ENCODE measurements at regions not wholly inside any gene's neighbourhood (a gene's known extent, or its start where the extent isn't known, plus 50 kb on each side); places are given as distances from the start of the nearest gene placed in this dataset.

DNA sequence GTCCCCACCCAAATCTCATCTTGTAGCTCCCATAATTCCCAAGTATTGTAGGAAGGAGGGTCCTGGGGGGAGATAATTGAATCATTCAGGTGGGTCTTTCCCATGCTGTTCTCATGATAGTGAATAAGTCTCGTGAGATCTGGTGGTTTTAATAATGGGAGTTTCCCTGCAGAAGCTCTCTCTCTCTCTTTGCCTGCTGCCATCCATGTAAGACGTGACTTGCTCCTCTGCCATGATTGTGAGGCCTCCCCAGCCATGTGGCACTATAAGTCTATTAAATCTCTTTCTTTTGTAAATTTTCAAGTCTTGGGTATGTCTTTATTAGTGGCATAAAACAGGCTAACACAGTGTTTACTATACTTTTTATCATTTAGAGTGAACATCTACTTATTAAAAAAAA is 338.8 kb downstream of the ANKRD7 start:
- TF ChIP-seq POLR2A (IDR thresholded peaks at IDR 0.05; ENCODE audit: low read depth, low read length) = no peak
- DNase-seq (ENCODE audit: insufficient read length, low spot score) = no peak
- no peak for FAIRE-seq

DNA sequence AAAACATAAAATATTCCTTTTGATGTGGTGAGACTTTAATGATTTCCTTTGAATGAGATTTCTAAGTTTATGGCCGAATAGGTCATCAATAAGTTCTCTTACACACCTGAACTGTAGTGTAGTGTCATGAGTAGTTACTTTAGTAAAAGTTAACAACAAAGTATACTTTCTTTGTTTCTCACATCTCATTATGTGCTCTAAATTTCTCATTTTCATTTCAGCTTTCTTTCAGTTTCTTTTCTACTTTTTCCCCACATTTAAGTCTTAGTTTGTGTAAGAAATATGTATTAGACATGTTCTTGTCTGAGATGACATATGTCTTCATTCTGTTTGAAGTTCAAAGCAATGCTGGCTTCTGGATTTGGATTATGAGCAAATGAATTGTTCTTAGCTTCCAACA is 348.1 kb downstream of the ANKRD7 start:
- no peak for TF ChIP-seq POLR2A (IDR thresholded peaks at IDR 0.05; ENCODE audit: low read depth, low read length)
- FAIRE-seq (no peak), DNase-seq (ENCODE audit: insufficient read length, low spot score) (no peak)

DNA sequence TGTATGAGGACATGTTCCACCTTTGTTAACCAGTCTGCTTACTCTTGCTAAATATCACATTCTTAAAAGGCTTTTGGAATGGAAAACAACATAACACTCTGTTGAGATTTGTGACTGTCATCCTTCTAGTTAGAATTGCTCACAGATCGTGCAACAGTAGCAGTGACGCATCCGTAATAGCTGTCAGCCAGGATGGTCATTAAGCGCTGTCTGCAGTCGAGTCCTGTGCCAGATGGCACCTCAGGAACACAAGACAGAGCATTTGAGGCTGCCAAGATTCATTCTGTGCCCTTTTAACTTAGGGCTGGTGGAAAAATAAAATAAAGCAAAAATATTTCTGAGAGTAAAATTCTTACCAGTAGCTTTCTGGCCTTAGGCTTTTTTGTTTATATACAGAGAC is 348.6 kb downstream of the ANKRD7 start:
- FAIRE-seq = no peak

DNA sequence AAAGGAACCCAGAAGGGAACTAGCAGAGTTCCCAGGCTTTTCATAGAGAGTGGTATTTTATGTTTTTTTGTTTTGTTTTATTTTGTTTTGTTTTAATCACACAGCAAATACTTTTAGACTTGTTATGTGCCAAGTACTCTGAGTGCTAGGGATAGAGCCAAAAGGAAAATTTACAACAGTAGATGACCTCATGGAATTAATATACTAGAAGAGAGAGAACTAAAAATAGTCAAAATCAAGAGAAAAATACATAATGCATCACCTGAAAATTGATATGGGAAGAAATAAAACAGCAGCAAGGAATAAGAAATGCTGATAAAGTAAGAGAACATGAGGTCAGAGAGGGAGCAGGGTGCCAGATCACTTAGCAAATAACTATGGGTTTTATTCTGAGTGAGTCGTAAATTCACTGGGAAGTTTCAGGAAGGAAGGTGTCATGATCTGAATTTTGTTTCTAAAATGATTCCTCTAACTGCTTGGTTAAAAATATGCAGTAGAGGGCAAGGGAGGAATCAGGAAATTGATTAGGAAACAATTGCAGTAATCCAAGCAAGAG is 351.0 kb downstream of the ANKRD7 start:
- FAIRE-seq (no peak), DNase-seq (ENCODE audit: insufficient read length, low spot score) (no peak)
- TF ChIP-seq POLR2A (IDR thresholded peaks at IDR 0.05; ENCODE audit: low read depth, low read length) = no peak

More for the DNA sequence above, 348.6 kb downstream of the ANKRD7 start:
- TF ChIP-seq POLR2A (IDR thresholded peaks at IDR 0.05; ENCODE audit: low read depth, low read length) = no peak
- no peak for DNase-seq (ENCODE audit: insufficient read length, low spot score)

DNA sequence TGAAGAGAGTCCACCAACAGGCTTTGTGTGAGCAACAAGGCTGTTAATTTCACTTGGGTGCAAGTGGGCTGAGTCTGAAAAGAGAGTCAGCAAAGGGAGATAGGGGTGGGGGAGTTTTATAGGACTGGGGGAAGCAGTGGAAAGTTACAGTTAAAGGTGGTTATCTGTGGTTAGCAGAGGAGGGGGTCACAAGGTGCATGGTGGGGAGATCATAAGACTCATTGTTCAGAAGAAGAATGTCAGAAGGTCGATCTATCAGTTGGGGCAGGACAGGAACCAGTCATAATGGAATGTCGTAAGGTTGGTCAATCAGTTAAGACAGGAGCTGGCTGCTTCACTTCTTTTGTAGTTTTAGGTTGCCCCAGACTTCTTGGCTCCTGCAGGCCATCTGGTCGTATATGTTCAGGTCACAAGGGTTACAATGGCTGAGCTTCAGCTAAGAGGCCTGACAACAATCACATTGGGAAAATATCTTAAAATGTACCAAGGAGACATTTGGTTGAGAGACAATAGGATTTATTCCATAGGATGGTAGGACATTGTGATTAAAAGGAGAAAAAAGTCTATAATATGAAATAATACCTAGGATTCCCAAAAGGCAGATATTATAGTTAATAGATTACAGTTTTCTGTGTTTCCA is 356.4 kb downstream of the ANKRD7 start:
- DNase-seq (ENCODE audit: insufficient read length, low spot score) (no peak), FAIRE-seq (no peak)
- no peak for TF ChIP-seq POLR2A (IDR thresholded peaks at IDR 0.05; ENCODE audit: low read depth, low read length)

DNA sequence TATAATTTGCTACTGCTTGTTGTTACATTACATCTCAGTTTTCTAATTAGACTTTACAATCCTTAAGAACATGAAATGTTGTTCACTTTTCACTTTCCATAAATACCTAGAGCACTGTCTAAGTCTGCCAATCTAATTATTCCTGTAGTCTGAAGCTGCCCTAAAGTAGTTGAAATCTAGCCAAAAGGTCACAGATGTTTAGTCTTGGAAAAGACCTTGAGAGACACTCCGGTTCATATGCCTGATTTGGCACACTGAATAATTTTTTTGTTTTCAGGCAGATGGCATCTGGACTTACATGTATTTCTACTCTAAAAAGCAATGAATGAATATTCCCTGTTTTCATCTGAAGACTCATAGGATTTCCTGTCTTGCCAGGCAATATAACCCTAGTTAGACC is 359.1 kb downstream of the ANKRD7 start:
- DNase-seq (ENCODE audit: insufficient read length, low spot score) = no peak
- no peak for TF ChIP-seq POLR2A (IDR thresholded peaks at IDR 0.05; ENCODE audit: low read depth, low read length)
- no peak for FAIRE-seq

DNA sequence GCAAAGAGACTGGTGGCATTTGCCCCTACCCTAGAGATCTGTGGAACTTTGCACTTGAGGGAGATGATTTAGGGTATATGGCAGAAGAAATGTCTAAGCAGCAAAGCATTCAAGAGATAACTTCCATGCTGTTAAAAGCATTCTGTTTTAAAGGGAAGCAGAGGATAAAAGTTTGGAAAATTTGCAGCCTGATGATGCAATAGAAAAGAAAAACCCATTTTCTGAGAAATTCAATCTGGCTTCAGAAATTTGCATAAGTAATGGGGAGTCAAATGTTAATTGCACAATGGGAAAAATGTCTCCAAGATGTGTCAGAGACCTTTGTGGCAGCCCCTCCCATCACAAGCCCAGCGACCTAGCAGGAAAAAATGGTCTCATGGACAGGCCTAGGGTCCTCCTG is 361.7 kb downstream of the ANKRD7 start:
- FAIRE-seq = no peak
- no peak for TF ChIP-seq POLR2A (IDR thresholded peaks at IDR 0.05; ENCODE audit: low read depth, low read length)
- DNase-seq (ENCODE audit: insufficient read length, low spot score) = no peak

DNA sequence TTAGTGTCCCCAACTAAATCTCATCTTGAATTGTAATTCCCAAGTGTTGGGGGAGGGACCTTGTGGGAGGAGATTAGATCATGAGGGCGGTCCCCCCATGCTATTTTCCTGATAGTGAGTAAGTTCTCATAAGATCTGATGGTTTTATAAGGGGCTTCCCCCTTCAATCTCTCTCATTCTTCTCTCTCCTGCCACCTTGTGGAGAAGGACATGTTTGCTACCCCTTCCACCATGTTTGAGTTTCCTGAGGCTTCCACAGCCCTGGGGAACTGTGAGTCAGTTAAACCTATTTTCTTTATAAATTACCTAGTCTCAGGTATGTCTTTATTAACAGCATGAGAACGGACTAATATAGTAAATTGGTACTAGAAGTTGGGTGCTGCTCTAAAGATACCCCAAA is 365.6 kb downstream of the ANKRD7 start:
- FAIRE-seq (no peak), DNase-seq (ENCODE audit: insufficient read length, low spot score) (no peak)
- TF ChIP-seq POLR2A (IDR thresholded peaks at IDR 0.05; ENCODE audit: low read depth, low read length) = no peak

DNA sequence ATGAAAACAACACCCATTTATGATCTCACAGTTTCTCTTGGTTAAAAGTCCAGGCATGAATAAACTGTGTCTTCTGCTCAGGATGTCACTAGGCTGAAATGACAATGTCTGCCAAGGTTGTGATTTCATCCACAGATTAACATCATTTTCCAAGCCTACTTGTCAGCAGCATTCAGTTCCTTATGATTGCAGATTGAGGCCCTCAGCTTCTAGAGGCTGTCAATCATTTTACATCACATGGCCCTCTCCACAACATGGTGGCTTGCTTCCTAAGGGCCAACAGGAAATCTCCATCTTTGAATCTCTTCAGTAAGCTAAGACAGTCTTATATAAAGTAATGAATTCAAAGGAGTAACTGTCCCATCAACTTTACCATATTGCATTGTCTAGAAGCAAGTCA is 377.6 kb downstream of the ANKRD7 start:
- FAIRE-seq (no peak), DNase-seq (ENCODE audit: insufficient read length, low spot score) (no peak)
- no peak for TF ChIP-seq POLR2A (IDR thresholded peaks at IDR 0.05; ENCODE audit: low read depth, low read length)

DNA sequence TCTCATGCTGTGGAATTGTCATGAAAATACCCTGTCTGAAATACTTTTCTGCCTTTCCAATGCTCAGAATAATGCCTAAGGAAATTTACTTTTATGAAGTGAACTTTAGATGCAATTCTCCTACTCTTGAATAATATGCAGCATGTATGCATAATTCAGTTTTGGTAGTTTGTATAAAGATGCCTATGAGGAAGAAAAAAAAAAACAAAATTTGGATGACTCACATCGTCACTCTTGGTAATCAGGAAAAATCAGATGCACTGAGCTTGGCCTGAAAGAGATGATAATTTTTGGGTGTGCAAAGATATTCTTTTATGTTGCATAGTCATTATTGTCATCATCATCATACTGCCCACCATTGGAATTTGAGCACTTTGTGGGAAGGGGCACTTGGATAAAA is 382.1 kb downstream of the ANKRD7 start:
- DNase-seq (ENCODE audit: insufficient read length, low spot score) (no peak), FAIRE-seq (no peak)
- no peak for TF ChIP-seq POLR2A (IDR thresholded peaks at IDR 0.05; ENCODE audit: low read depth, low read length)

DNA sequence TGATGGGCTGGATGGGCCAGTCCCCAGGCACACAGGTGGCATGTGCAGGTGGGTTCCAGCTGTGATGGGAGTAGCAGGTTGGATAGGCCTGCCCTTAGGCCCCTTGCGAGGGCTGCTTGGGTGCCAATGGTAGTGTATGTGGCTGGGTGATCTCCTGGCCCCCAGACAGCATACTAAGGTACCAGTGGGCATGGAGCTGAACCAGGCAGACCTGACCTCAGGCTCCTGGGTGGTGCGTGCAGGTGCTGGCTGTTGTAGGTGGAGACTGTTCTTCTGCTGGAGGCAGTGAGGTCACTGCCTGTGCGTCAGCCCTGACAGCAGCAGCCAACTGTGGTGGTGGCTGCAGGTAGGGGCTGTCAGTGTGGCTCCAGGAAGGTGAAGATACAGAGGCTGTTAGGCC is 384.7 kb downstream of the ANKRD7 start:
- DNase-seq (ENCODE audit: insufficient read length, low spot score) (no peak), FAIRE-seq (no peak)
- TF ChIP-seq POLR2A (IDR thresholded peaks at IDR 0.05; ENCODE audit: low read depth, low read length) = no peak

DNA sequence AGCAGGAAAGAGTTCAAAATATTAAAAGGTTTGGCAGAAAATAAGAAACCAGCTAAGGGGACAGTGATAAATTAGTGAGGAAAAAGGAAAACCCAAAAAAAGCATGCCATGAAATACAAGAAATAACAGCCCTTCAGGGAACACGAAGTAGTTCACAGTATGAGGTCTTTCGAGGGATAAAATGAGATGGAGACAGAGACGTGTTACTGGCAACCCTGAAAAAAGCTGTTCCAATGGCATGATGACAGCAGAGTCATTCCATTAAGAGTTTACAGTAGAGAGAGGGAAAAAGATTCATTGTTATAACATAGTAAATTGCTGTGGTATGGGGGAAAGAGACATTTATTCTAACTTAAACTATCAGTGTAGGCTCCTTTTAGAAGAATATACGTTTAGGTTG is 391.2 kb downstream of the ANKRD7 start:
- no peak for TF ChIP-seq POLR2A (IDR thresholded peaks at IDR 0.05; ENCODE audit: low read depth, low read length)
- no peak for DNase-seq (ENCODE audit: insufficient read length, low spot score)
- no peak for FAIRE-seq

DNA sequence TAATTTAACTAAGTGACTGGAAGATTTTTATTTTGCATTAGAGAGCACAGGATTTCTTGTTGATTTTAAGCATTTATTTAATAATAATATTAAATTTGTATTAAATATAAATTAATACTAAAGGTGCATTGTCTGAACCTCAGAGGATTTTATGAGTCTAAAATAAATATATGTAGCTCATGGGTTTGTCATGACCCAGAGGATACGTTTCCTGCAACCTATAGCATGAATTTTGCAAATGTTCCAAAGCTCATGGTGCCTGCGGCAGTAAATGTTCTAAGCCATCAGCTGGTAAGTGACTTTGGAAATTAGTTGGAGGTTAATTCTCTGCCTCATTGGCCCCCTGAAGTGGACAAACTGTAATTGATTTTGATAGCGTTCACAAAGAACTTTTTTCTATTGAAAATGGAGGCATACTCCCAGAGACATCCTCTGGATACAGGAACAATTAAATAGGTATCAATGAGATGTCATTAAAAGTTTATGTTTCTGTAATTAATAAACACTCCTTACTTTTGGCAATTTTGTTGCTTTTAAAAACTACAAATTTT is 397.4 kb downstream of the ANKRD7 start:
- TF ChIP-seq POLR2A (IDR thresholded peaks at IDR 0.05; ENCODE audit: low read depth, low read length) = no peak
- DNase-seq (ENCODE audit: insufficient read length, low spot score) (no peak), FAIRE-seq (no peak)

DNA sequence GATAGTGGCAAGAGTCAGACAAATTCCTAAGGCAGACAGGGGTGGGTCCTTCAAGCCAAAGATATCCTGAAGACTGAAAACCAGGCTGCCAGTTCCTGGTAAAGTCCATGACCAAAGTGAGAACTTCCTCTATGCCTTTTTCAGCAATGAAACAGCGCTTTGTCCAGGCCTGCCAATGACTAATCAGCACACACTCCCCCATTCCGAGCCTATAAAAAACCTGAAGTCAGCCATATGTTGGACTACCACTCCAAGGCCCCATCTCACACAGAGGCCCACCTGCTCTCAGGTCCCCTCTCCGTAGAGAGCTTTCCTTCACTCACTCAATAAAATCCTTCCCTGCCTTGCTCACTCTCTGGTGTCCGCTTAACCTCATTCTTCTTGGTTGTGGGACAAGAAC is 402.2 kb downstream of the ANKRD7 start:
- no peak for FAIRE-seq
- TF ChIP-seq POLR2A (IDR thresholded peaks at IDR 0.05; ENCODE audit: low read depth, low read length) = no peak
- DNase-seq (ENCODE audit: insufficient read length, low spot score) = no peak

DNA sequence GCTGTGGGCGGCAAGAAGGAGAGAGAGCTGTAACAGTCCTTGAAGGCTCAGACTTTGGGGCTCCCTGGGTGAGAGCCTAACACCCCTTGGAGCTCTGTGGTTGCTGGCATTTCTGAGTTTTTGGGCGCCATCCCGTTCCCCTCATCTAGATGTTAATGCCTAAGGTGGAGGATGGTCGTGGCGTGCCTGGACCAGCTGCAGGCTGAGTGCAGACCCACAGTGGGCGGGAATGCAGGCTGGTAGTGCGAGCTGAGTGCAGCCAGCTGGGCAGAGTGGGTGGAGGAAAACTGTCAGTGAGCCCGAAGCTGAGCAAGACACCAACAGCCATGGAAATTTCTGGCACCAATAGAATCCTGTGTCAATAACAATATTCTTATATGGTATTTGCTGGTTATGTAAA is 403.0 kb downstream of the ANKRD7 start:
- DNase-seq (ENCODE audit: insufficient read length, low spot score) (no peak), FAIRE-seq (no peak)
- TF ChIP-seq POLR2A (IDR thresholded peaks at IDR 0.05; ENCODE audit: low read depth, low read length) = no peak

Data from H54 (cell line).